Activated naive CD8-positive, alpha-beta T cell treated with anti-CD3 and anti-CD28 coated beads, Interleukin-2, amount 50 U/mL, for 24 hours (primary cell): ENCODE measurements at regions not wholly inside any gene's neighbourhood (a gene's known extent, or its start where the extent isn't known, plus 50 kb on each side); places are given as distances from the start of the nearest gene placed in this dataset.
"Not testable (repeated sequence)": the region's sequence is repeated elsewhere in the genome, so short reads cannot be mapped to it uniquely, and the experiment has no call there.

Experiments used
- ATAC-seq: fragments of 150-1000 bp; cut with Tn5 transposase; one replicate; pipeline ENCODE4 v1.10.0; 2021
- DNase-seq: peaks from one replicate; pipeline ENCODE4 v3.0.0; 2021
- H3K27ac Mint-ChIP-seq: one replicate; pipeline ENCODE4 v1.8.0; 2021; ENCODE audit warnings: mild to moderate bottlenecking, mixed read lengths
- H3K27me3 Mint-ChIP-seq: one replicate; pipeline ENCODE4 v1.8.0; 2021; ENCODE audit warnings: mixed read lengths
- H3K36me3 Mint-ChIP-seq: one replicate; pipeline ENCODE4 v1.8.0; 2021; ENCODE audit warnings: low read depth, mixed read lengths
- H3K4me1 Mint-ChIP-seq: one replicate; pipeline ENCODE4 v1.8.0; 2021; ENCODE audit warnings: mixed read lengths
- H3K4me3 Mint-ChIP-seq: one replicate; pipeline ENCODE4 v1.8.0; 2021; ENCODE audit warnings: mild to moderate bottlenecking, moderate library complexity, mixed read lengths
- H3K9me3 Mint-ChIP-seq: one replicate; pipeline ENCODE4 v1.8.0; 2021; ENCODE audit warnings: mixed read lengths

- no peak for DNase-seq
- H3K27me3 Mint-ChIP-seq = no peaks in the 10 kb centered on the region
- no peak overlapping the region for H3K27ac Mint-ChIP-seq
- no peak for ATAC-seq
- no peak overlapping the region for H3K4me3 Mint-ChIP-seq
- no peaks in the 10 kb centered on the region for H3K4me1 Mint-ChIP-seq
- H3K36me3 Mint-ChIP-seq = no peaks in the 10 kb centered on the region
- H3K9me3 Mint-ChIP-seq = peaks cover 3% of the 10 kb centered on the region
Measured at GRCh38 chr13:55570371-55570770, 1570.3 kb upstream of the PRR20A start.

GRCh38 chr13:55571237-55571867, 1569.4 kb upstream of the PRR20A start:
- DNase-seq (no peak), ATAC-seq (no peak)
- H3K27ac Mint-ChIP-seq = no peak overlapping the region
- H3K4me3 Mint-ChIP-seq = no peak overlapping the region
- H3K27me3 Mint-ChIP-seq = no peaks in the 10 kb centered on the region
- H3K36me3 Mint-ChIP-seq = peaks cover 1% of the 10 kb centered on the region
- no peaks in the 10 kb centered on the region for H3K4me1 Mint-ChIP-seq
- H3K9me3 Mint-ChIP-seq = peaks cover 3% of the 10 kb centered on the region

GRCh38 chr13:55572408-55572807, 1568.3 kb upstream of the PRR20A start:
- Mint-ChIP-seq H3K27me3 (no peaks in the 10 kb centered on the region), H3K9me3 (peaks cover 3% of the 10 kb centered on the region), H3K4me1 (no peaks in the 10 kb centered on the region), H3K4me3 (no peak overlapping the region), H3K27ac (no peak overlapping the region), H3K36me3 (peaks cover 1% of the 10 kb centered on the region)
- ATAC-seq (no peak), DNase-seq (no peak)

- no peak overlapping the region for H3K4me3 Mint-ChIP-seq
- ATAC-seq (no peak), DNase-seq (no peak)
- peaks cover 1% of the 10 kb centered on the region for H3K36me3 Mint-ChIP-seq
- no peaks in the 10 kb centered on the region for H3K4me1 Mint-ChIP-seq
- H3K27ac Mint-ChIP-seq = no peak overlapping the region
- H3K27me3 Mint-ChIP-seq = no peaks in the 10 kb centered on the region
- peaks cover 3% of the 10 kb centered on the region for H3K9me3 Mint-ChIP-seq
Measured at GRCh38 chr13:55572862-55573261, 1567.9 kb upstream of the PRR20A start.

GRCh38 chr13:55573565-55573964, 1567.2 kb upstream of the PRR20A start:
- peaks cover 1% of the 10 kb centered on the region for H3K36me3 Mint-ChIP-seq
- no peaks in the 10 kb centered on the region for H3K27me3 Mint-ChIP-seq
- no peak overlapping the region for H3K4me3 Mint-ChIP-seq
- H3K9me3 Mint-ChIP-seq = peaks cover 3% of the 10 kb centered on the region
- no peaks in the 10 kb centered on the region for H3K4me1 Mint-ChIP-seq
- ATAC-seq = no peak
- no peak for DNase-seq
- no peak overlapping the region for H3K27ac Mint-ChIP-seq

- DNase-seq (no peak), ATAC-seq (no peak)
- H3K36me3 Mint-ChIP-seq = peaks cover 1% of the 10 kb centered on the region
- no peaks in the 10 kb centered on the region for H3K27me3 Mint-ChIP-seq
- no peak overlapping the region for H3K27ac Mint-ChIP-seq
- no peak overlapping the region for H3K4me3 Mint-ChIP-seq
- H3K4me1 Mint-ChIP-seq = no peaks in the 10 kb centered on the region
- peaks cover 3% of the 10 kb centered on the region for H3K9me3 Mint-ChIP-seq
Measured at GRCh38 chr13:55576389-55576788, 1564.3 kb upstream of the PRR20A start.

GRCh38 chr13:55577082-55577846, 1563.5 kb upstream of the PRR20A start:
- H3K4me1 Mint-ChIP-seq = no peaks in the 10 kb centered on the region
- DNase-seq (no peak), ATAC-seq (no peak)
- H3K36me3 Mint-ChIP-seq = peaks cover 1% of the 10 kb centered on the region
- no peaks in the 10 kb centered on the region for H3K27me3 Mint-ChIP-seq
- H3K27ac Mint-ChIP-seq = no peak overlapping the region
- no peak overlapping the region for H3K4me3 Mint-ChIP-seq
- peaks cover 3% of the 10 kb centered on the region for H3K9me3 Mint-ChIP-seq

- no peak overlapping the region for H3K27ac Mint-ChIP-seq
- no peak for DNase-seq
- H3K4me3 Mint-ChIP-seq = no peak overlapping the region
- H3K4me1 Mint-ChIP-seq = no peaks in the 10 kb centered on the region
- H3K36me3 Mint-ChIP-seq = peaks cover 1% of the 10 kb centered on the region
- no peak for ATAC-seq
- no peaks in the 10 kb centered on the region for H3K27me3 Mint-ChIP-seq
- H3K9me3 Mint-ChIP-seq = peaks cover 4% of the 10 kb centered on the region
Measured at GRCh38 chr13:55577847-55578210, 1562.9 kb upstream of the PRR20A start.

GRCh38 chr13:55582294-55582693, 1558.4 kb upstream of the PRR20A start:
- H3K4me3 Mint-ChIP-seq, H3K27ac Mint-ChIP-seq: not testable (repeated sequence)

GRCh38 chr13:55583953-55584593, 1556.6 kb upstream of the PRR20A start:
- DNase-seq = no peak
- no peak overlapping the region for H3K4me3 Mint-ChIP-seq
- H3K9me3 Mint-ChIP-seq = peaks cover 18% of the 10 kb centered on the region

More at GRCh38 chr13:55582294-55582693, 1558.4 kb upstream of the PRR20A start:
- H3K36me3 Mint-ChIP-seq, DNase-seq, H3K4me1 Mint-ChIP-seq, ATAC-seq, H3K27me3 Mint-ChIP-seq: not testable (repeated sequence)
- peaks cover 12% of the 10 kb centered on the region for H3K9me3 Mint-ChIP-seq

GRCh38 chr13:55602784-55603183, 1537.9 kb upstream of the PRR20A start:
- Mint-ChIP-seq H3K4me3 (no peak overlapping the region), H3K9me3 (no peaks in the 10 kb centered on the region), H3K4me1 (no peaks in the 10 kb centered on the region), H3K27ac (no peak overlapping the region), H3K36me3 (no peaks in the 10 kb centered on the region), H3K27me3 (no peaks in the 10 kb centered on the region)
- DNase-seq (no peak), ATAC-seq (no peak)

More at GRCh38 chr13:55583953-55584593, 1556.6 kb upstream of the PRR20A start:
- Mint-ChIP-seq H3K27ac (no peak overlapping the region), H3K4me1 (no peaks in the 10 kb centered on the region), H3K27me3 (no peaks in the 10 kb centered on the region), H3K36me3 (no peaks in the 10 kb centered on the region)
- ATAC-seq = no peak

GRCh38 chr13:55606045-55606665, 1534.6 kb upstream of the PRR20A start:
- ATAC-seq (no peak), DNase-seq (no peak)
- Mint-ChIP-seq H3K4me1 (no peaks in the 10 kb centered on the region), H3K9me3 (peaks cover 4% of the 10 kb centered on the region), H3K4me3 (no peak overlapping the region), H3K27me3 (no peaks in the 10 kb centered on the region), H3K27ac (no peak overlapping the region), H3K36me3 (no peaks in the 10 kb centered on the region)

- Mint-ChIP-seq H3K36me3 (no peaks in the 10 kb centered on the region), H3K9me3 (peaks cover 13% of the 10 kb centered on the region), H3K4me3 (no peak overlapping the region), H3K27ac (no peak overlapping the region), H3K4me1 (no peaks in the 10 kb centered on the region), H3K27me3 (no peaks in the 10 kb centered on the region)
- ATAC-seq = no peak
- no peak for DNase-seq
Measured at GRCh38 chr13:55613429-55614187, 1527.1 kb upstream of the PRR20A start.

- Mint-ChIP-seq H3K4me3 (no peak overlapping the region), H3K36me3 (no peaks in the 10 kb centered on the region), H3K27ac (no peak overlapping the region), H3K9me3 (peaks cover 10% of the 10 kb centered on the region), H3K27me3 (no peaks in the 10 kb centered on the region), H3K4me1 (no peaks in the 10 kb centered on the region)
- ATAC-seq (no peak), DNase-seq (no peak)
Measured at GRCh38 chr13:55615081-55615480, 1525.6 kb upstream of the PRR20A start.
